Prostate gland (tissue), 2 donors: ENCODE measurements at regions not wholly inside any gene's neighbourhood (a gene's known extent, or its start where the extent isn't known, plus 50 kb on each side); places are given as distances from the start of the nearest gene placed in this dataset.

Experiments
- CTCF ChIP-seq, 4 experiments: fragments of 200-600 bp in 2 of 4; fragments of 450-650 bp in 2 of 4; sonication (generic) in 2 of 4; IDR thresholded peaks; 1 replicate in 3 of 4; 2 replicates in 1 of 4; pipeline ENCODE4 v1.5.1; 2016 to 2019; ENCODE audit warnings: antibody characterized with exemption in 4 of 4, mild to moderate bottlenecking in 2 of 4, moderate library complexity in 2 of 4
- POLR2A ChIP-seq: fragments of 450-650 bp; IDR thresholded peaks from one replicate; pipeline ENCODE4 v1.6.1; 2016; ENCODE audit warnings: antibody characterized with exemption, mild to moderate bottlenecking
- POLR2AphosphoS5 ChIP-seq: sonication (generic); formaldehyde crosslinking; IDR thresholded peaks from one replicate; pipeline ENCODE4 v1.6.1; 2017; ENCODE audit warnings: antibody characterized with exemption

- TF ChIP-seq CTCF (IDR thresholded peaks at IDR 0.05) = no peak
- no peak for TF ChIP-seq POLR2A
- no peak for TF ChIP-seq POLR2AphosphoS5
Observed at GRCh38 chr4:124290678-124291077, 421.9 kb downstream of the ANKRD50 start.
